GM21737 (cell line): ENCODE measurements at regions not wholly inside any gene's neighbourhood (a gene's known extent, or its start where the extent isn't known, plus 50 kb on each side); places are given as distances from the start of the nearest gene placed in this dataset.

Experiments used
- ATAC-seq: cut with Tn5 transposase; IDR thresholded peaks from one replicate; pipeline ENCODE4 v1.9.1; 2021; ENCODE audit warnings: mild to moderate bottlenecking, moderate library complexity; ENCODE audit not compliant: unreplicated experiment

DNA sequence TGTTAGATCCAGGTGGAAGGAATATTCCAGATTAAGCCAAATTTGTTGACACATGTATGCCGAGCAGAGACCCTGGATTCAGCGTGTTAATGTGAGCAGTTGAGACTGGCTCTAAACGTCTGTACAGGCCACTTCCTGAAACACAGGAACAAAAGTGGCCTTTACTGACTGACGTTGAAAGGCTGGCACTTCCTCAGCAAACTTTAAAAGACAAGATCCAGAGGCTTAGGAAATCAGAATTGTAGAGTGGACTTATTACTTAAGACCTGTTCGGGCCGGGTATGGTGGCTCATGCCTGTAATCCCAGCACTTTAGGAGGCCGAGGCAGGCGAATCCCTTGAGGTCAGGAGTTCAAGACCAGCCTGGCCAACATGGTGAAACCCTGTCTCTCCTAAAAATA, 125.7 kb upstream of the ARID1B start:
- ATAC-seq: no peak

- no peak for ATAC-seq
Measured at GRCh38 chr6:156650896-156651390, 126.2 kb upstream of the ARID1B start.

GRCh38 chr6:156648616-156649015, 128.6 kb upstream of the ARID1B start:
- no peak for ATAC-seq

DNA sequence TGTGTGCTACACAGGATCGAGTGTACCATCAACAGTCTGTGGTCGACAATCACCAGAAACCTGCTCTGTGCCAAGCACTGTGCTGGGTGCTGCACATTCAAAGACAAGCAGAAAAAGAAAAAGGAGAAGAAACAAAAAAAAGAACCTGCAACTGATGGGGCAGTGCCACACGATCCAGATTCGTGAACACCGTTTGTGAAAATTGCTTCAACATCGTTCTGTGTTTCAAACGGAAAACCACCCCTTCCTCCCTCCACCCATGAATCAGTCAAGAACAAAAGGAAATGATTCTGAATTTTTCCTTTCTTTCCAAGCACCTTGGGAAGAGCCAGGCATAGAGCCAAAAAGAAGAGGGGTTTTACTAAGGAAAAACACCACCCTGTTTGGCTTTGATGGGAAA, 129.2 kb upstream of the ARID1B start:
- no peak for ATAC-seq

DNA sequence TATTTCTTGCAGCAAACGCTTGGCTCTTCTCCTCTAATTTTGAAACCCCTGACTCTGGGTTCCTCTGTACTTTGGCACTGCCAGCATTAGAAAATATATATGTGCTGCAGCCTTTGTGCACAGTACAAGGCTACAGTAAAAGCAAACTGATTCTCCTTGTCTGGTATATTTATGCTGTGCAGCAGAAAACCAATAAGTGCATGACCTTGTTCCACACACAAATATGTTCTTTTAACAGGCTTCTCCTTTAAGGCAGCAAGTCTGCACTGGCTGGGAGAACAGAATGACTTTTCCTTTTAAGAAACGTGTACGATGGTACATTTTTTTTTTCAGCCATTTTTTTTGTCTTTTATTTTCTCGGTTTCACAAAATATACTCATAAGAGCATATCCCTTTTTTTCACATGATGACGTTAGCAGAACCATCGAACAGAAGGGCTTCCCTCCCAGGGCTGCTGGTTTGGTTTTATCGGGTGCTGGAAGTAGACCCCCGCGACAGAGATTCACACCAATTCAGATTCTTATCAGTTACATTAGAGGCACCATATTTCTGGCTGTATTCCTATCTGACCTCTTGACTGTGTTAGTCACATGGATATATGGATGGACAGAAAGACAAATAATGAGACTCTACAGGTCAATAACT, 129.9 kb upstream of the ARID1B start:
- no peak for ATAC-seq

GRCh38 chr6:156646496-156646895, 130.7 kb upstream of the ARID1B start:
- no peak for ATAC-seq

- ATAC-seq: no peak
Measured at GRCh38 chr6:156645097-156645496, 132.1 kb upstream of the ARID1B start.

DNA sequence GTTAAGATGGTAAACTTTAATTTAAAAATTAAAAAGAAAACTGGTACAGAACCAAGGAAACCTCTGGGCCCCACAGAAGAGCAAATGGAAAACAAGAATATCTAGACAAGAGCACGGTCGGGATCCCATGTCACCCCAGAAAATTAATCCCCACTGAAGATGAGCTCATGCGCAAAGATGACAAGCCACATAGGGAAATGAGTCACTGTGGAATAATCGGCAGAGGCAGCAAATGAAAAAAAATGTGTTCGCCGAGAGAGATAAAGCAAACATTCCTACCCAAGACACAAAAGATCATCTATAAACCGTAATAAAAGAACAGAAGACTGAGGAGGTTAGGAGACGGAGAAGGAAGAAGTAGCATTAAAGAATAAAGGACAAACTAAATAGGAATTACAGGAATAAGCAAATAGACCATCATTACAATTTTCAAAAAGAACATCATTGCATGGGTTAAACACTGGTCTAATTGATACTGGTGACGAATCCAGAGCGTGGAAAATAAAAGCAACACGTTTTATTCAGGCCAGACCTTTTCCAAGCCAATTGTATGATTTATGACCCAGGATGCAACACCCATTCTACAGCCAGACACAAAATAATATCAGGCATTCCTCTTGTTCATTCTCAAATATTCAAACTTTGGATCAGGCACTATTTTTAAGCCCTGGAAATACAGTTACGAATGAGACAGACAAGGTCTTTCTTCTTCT, 138.0 kb upstream of the ARID1B start:
- ATAC-seq: no peak

DNA sequence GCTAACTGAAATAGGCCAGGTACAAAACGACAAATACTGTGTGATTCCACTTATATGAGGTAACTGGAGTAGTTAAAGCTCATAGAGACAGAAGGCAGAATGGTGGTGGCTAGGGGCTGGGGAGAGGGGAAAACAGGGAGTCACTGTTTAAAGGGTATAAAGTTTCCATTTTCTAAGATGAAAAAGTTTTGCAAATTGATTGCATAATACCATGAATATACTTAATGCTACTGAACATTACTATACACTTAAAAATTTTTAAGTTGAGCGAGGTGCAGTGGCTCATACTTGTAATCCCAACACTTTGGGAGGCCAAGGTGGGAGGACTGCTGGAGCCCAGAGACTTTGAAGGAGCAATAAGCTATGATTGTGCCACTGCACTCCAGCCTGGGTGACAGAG, 138.6 kb upstream of the ARID1B start:
- no peak for ATAC-seq

DNA sequence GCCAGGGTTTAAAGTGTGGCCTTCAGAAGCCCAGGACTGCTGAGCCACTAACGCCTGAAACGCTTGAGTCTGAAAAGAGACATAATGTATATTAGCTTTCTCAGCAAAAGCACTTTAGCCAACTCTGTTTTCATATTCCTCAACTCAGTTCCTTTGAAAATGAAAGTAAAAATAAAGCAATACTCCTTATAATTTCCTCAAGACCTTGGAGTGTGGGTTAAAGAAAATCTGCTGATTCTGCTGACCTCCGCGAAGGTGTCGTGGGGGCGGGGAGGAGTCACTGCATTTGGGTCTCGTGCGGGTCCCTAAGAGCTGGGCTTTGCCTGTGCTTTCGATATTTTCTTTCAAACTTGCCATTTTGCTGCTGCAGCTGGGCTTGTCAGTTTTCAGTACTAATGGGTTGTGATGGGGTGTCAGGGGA, 142.2 kb upstream of the ARID1B start:
- no peak for ATAC-seq

DNA sequence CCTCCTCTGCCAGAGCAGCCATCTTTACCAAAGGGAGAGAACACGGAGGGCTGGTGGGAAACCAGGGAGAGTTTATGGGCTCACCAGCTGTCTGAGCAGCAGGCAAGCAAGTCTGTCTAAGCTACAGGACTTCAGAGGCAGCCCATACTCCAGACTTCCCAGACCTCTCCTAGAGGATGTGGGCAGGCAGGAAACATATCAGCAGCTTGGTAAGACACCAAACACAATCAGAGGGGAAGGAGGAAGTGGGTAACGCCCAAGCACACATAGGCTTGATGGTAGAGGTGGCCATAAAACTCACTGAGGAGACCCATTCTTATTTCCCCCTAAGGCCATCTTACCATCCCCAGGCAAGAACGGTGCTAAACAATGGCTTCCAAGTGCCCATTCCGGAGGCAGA, 143.1 kb upstream of the ARID1B start:
- ATAC-seq: no peak

DNA sequence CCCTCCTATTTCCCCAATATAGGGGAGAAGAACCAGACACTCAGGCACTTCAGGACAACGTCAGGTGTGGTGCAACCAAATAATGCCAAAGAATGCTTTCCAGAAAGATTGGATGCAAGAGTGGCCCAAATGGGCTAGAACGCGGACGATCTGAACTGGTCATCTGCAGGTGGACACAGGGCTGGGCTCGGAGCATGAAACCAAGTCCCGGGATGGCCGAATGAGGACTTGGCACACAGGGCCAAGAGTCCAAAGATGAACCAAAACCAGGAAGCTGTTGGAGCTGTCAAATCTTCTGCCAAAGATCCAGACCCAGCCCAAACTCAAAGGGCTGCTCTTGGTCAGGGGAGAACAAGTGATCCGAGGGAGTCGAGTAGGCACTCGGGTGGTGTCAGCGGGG, 143.9 kb upstream of the ARID1B start:
- ATAC-seq: no peak

- ATAC-seq: no peak
Measured at GRCh38 chr6:156630613-156631302, 146.4 kb upstream of the ARID1B start.

DNA sequence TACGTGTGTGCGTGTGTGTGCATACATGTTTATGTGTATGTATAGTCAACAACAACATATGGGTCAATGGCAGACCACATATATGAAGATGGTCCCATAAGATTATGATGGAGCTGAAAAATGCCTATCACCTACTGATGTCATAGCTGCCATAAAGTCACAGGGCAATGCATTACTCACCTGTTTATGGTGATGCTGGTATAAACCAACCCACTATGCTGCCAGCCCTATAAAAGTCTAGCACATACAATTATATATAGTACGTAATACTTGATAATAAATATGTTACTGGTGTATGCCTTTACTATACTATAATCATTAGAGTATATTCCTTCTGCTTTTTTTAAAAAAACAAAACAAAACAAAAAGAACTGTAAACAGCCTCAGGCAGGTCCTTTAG, 148.4 kb upstream of the ARID1B start:
- ATAC-seq: no peak

- ATAC-seq: no peak
Measured at GRCh38 chr6:156627524-156627923, 149.7 kb upstream of the ARID1B start.

- ATAC-seq: no peak
Measured at GRCh38 chr6:156622185-156622584, 155.0 kb upstream of the ARID1B start.

GRCh38 chr6:156620331-156620730, 156.8 kb upstream of the ARID1B start:
- no peak for ATAC-seq

DNA sequence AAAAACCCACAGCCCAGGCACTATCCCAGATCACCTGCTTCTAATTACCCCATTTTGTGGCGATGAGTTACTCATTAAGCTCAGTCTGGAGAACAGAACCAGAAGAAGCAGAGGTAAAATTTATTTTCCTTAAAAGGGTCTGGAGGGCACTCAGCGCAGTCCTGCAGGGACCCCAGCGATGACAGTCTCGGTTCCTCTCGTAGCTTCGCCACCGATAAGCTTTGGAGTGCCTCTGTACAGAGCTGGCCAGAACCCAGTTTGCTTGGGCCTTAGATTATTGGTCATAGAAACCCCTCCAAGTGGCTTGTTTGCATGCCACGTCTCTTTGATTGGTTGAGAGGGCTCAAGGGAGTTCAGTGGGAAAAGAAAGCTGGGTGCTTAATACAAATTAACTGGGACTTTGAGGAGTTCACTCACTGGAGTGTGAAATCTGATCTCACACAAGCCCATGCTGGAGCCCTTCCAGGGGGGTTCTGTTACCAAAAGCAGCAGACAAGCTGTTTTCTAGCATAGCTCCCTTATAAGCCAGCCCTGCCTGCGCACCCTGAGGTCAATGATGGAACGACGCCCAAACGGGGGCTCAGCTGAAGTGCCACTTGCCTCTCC, 158.5 kb upstream of the ARID1B start:
- no peak for ATAC-seq

- ATAC-seq: no peak
Measured at GRCh38 chr6:156617941-156618340, 159.2 kb upstream of the ARID1B start.

DNA sequence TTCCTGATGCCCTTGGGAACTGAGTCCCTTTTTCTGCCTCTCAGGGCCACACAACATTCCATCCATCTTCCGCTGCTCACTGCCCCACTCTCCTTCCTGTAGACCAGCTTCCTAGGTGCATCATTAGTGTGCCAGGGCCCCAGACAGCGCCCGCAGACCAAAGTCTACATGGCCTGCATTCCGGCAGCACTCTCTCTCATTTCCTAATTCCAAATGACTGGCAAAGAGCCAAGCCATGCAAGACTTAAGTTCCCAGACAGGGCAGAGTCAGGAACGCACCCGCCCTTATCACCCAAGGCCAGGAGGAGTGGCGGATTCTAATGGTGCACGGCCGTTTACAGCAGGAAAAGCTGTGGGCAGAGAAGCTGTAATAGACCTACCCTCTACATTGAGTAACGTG, 159.8 kb upstream of the ARID1B start:
- ATAC-seq: no peak

DNA sequence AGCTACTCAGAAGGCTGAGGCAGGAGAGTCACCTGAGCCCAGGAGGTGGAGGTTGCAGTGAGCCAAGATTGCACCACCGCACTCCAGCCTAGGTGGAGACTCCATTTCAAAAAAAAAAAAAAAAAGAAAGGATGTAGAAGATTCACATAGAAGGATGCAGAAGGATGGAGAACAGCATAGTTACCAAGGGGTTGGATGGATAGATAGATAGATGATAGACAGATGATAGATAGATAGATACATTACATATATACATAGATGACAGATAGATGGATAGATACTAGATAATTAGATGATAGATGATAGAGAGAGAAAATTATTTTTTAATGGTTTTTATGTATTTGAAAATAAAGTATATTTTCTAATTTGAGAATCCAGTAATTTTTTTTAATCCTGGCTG, 160.7 kb upstream of the ARID1B start:
- ATAC-seq: no peak

- ATAC-seq: no peak
Measured at GRCh38 chr6:156613996-156614395, 163.2 kb upstream of the ARID1B start.
